Activated CD8-positive, alpha-beta memory T cell treated with anti-CD3 and anti-CD28 coated beads for 48 hours (primary cell): ENCODE measurements at regions not wholly inside any gene's neighbourhood (a gene's known extent, or its start where the extent isn't known, plus 50 kb on each side); places are given as distances from the start of the nearest gene placed in this dataset.

Experiments used
- DNase-seq, 3 experiments: peaks; one replicate each; pipeline ENCODE4 v3.0.0-alpha.2; 2020; ENCODE audit warnings: low read depth in 2 of 3, low spot score in 2 of 3

DNA sequence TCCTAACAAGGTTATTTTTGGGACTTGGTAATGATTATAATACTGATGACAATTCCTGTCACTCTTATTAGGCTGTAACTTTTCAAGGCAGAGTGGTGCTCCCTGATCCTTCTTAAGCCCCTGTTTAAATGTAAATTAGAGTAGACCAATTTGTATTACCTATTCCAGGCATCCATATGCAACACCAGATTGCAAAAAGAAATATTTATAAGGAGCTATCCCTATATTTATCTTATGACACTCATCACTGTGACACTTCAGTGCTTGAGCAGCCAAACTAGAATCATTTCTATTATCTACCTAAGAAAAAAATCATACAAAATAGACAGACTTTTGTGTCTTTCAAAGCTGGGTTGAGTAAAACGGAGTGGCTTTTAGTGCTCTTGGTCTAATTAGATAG lies 462.7 kb downstream of the ADGRL2 start:
- DNase-seq, result no peak

DNA sequence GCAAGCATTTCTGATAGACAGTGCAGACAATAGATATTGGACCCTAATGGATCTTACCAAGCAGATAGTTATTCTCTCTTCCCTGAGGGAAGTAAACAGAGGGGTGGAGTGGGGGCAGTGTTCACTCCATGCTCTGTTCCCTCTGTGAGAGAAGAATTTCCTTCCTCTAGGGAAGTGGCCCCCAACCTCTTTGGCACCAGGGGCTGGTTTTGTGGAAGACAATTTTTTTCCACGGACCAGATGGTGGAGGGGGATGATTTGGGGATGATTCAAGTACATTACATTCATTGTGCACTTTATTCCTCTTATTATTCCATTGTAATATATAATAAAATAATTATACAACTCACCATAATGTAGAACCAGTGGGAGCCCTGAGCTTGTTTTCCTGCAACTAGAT lies 459.9 kb downstream of the ADGRL2 start:
- DNase-seq, result no peak

DNA sequence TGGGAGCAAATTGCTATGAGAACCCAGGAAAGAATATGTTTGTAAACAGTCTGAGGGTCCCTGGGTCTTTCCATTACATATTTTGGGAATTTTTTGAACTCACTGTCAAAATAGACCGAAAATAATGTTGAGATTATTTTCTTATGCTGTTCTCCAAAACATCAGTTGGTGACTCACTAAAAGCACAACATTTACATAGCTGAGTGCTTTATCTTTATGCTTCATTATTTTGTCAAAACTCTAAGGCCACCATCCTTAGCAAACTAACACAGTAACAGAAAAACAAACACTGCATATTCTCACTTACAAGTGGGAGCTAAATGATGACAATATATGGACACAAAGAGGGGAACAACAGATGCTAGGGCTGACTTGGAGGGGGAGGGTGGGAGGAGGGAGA lies 459.3 kb downstream of the ADGRL2 start:
- DNase-seq, result no peak

DNA sequence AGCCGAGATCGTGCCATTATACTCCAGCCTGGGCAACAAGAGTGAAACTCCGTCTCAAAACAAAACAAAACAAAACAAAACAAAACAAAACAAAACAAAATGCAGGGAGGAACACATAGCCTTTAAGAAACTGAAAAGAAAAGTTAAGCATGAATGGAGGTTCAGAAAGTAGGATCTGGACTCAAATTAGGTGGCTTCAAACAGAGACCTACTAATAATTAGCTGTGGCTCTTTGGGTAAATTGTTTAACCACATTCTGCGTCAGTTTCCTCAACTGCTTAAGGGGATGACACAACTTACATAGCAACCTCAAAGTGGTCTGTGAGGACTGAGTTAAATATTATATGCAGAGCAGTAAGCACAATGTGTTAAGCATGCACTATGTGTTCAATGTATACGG lies 458.2 kb downstream of the ADGRL2 start:
- DNase-seq, result no peak

DNA sequence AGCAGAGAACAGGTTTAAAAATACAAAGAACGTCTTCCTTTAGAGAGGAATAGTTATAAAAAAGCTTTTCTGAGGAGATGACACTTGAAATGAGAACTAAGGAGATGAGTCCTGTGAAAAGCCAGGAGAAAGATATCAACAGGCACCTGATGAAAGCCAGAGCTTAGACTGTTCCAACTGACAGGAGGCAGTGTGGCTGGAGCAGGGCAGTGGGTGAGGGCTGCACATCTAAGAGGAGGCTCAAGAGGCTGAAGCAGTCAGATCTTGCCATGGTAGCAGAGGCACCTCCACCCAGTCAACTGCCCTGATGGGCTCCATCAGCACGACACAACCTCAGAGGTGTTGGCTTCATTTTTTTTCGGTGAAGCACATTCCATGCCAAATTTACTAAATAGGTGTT lies 445.3 kb downstream of the ADGRL2 start:
- no peak for DNase-seq

DNA sequence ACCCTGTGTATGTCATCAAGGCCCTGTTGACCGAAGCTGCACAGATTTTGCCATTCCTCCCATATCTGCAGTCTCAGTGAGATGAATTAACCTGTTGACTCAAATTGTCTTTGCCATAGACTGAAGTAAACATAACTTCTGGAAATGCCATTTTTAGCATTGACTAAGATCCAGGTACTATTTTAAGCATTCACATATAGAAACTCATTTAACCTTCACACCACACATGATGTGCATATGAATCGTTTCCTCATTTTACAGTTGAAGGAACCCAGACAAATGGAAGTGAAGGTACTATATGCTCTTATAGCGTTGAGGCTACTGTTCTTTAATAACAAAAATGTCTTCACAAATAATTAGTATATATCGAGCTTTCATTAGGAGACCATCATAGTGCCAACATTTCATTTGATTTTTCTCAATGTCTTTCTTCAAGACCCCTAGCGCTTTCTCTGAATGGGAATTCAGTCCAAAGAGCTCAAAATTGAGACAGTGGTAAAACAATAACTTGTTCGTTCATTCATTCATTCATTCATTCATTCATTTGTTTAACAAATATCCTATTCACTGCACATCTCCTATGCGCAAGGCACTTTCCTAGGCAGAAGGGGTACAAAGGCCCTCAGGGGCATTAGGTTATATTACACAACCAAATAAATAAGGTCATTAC lies 444.7 kb downstream of the ADGRL2 start:
- no peak for DNase-seq

DNA sequence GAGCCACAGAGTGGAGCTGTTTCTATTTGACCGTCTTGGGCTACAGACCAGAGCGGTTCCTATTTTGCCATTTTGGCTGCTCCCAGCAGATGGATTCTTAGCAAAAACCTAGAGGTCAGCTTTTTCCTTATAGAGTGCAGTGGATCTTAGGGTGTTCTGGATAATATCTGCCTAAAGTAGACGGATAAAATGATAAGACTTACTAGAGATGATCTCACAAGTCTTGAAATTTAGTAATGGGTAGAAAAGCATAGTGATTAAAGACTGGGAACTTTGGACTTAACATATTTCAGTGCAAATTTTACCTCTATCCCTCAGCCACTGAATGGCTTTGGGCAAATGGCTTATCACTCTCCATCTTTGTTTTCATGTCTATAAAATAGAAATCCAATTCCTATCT lies 439.8 kb downstream of the ADGRL2 start:
- DNase-seq, result no peak

DNA sequence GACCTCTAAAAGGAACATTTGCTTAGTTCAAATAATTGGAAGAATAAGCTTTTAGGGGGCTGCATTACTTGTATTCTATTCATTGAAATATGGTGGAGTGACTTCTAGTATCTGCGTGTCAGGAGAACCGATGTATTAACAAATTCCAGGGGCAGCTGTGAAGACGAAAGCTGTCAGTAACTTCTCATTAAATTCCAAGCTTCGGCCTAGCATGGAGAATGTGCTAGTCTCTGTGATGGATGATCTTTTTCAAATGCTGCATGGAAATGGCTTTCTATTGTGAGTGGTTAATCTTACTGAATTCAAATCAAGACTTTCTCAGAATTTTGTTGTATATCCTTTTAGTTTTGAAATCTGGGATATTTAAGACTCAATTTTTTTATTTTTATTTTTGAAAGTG lies 429.9 kb downstream of the ADGRL2 start:
- no peak for DNase-seq

DNA sequence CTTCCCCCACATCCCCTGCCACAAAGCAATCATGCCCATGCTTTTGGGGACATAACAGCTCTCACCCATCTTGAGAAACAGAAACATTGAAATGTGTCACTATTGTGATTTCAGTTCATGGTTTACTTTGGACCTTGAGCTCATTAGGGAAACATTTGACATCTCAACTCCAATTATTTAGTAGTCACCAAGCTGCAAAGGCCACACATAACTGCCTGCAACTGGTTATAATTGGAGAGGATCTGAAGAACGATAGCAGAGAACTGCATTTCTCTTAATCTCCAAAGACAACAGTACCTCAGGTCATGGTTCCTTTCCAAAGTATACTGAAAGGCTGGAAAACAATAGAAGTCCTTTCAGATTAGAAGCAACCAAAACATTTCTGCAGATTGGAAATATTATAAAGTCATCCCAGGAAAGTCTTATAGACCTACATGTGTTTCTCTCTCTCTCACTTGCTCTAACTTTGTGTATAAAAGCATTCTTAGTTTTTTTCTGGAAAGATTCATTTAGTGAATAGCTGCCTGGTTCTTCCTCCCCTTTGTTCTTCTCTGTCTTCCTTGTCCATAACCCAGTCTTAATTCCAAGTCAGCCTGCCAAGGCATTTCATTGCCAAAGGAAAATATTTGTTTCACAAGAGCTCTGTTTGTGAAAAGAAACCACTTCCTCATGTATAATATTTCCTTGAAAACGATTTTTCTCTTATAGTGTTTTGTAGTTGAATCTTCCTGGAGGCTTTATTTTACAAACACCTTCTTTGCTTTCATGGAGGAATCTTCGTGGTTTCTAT lies 426.8 kb downstream of the ADGRL2 start:
- DNase-seq, result no peak

DNA sequence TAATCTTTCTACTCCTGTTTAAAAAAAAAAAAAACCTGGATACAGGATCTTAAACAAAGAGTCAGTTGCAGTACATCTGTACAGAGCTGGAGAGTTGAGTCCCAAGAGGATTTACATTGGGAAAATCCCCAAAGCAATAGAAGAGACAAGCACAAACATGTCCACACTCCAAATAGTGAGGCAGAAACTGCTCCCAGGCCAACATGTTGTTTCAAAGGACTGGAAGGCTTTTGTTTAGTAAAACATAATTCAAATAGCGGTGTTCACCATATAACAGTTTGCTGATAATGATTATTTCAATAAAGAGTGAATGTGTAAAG lies 425.4 kb downstream of the ADGRL2 start:
- DNase-seq, result no peak

DNA sequence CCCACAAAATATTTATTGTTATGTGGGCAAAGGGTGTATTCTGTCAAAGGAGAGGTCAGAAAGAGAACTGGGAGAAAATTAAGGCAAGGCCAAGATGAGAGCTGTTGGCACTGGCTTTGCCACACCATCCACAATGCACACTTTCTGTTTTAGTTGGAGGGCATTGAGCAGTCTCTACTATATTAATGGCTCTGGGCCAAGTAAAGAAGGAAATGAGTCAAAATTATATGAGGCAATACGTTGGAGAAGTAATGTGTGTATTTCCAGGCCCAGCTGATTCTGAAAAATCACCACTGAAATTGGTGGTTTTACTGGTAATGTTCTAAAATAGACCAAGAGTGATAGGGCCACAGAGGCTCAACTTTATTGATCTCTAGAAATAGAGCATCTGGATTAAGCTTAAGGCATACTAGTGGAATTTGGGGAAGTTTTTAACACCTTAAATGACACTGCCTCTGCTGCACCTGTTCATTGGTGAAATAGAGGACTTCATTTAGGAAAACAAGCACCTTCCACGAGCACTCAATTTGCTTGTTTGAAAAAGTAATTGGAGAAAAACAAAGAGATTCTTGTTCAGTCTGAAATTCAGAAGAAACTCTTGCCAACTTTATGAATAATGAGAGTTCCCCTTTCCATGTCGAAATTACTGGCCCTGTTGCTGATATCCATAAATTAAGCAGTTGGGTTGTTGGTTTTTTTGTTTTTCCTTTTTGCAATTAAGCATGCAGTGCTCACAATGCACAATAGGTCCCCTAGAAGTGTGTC lies 424.9 kb downstream of the ADGRL2 start:
- DNase-seq, result no peak

DNA sequence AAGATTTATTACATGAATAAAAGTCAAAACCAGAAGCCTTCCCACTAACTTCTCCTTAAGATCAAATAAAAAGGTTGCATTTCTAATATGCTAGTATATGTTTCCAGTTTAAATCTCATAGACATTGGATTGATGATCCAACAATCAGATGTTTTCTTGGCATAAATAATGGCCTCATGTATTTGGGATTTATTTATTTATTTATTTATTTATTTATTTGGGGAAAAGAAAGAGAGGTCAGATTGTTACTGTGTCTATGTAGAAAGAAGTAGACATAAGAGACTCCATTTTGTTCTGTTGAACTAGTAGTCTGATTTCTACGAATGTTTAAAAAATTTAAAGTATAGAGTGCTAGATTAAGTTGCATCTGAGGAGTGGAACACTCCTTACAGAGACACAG lies 422.4 kb downstream of the ADGRL2 start:
- DNase-seq, result no peak

DNA sequence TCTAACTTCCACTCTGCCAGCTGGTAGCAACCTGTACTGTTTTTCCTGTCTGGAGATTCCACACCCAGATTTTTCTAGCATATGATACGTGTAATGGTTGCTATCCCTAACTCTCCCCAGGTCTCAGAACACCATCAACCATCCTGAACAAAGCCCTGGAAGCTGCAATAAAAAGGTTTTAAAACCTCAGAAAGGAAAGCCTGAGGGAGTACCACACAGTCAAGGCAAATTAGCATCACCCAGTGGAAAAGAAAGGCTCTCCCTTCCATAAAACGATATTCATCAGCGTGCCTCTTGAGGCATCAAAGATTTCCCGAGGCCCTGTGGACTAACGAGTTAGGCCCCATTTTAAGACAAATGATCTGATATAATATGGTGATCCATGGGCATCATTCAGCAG lies 421.0 kb downstream of the ADGRL2 start:
- no peak for DNase-seq

DNA sequence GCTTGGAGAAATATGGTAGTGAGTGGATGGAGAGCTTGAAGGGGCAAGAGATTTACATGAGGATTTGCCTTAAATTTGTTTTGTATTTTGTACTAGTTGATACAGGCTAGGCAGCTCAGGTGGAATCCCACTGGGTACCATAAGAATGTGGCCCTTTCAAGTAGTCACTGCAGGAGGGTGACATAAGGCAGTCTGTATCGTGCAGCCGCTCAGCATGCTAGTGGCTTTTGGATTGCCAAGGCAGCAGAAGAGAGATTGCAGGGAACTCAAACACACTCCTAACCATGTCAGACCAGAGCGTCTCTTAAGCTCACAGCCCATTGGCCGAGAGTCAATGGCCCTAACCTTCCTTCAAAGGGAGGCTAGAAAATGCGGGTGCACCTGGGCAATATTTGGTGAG lies 420.0 kb downstream of the ADGRL2 start:
- no peak for DNase-seq

DNA sequence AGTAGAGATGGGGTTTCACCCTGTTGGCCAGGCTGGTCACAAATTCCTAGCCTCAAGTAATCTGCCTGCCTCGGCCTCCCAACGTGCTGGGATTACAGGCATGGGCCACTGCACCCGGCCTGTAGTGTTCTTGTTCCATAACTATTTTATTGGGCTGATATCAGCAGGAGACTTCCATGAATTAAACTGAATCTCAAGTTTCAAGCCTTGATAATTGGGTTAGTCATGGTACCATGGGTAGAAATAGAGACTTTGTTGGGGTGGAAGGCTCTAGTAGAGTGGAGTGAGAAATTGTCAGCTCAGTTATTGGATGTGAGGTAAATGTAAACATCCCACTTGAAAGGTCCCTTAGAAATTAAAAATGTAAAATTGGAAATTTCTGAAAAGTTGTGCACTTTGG lies 419.1 kb downstream of the ADGRL2 start:
- no peak for DNase-seq

DNA sequence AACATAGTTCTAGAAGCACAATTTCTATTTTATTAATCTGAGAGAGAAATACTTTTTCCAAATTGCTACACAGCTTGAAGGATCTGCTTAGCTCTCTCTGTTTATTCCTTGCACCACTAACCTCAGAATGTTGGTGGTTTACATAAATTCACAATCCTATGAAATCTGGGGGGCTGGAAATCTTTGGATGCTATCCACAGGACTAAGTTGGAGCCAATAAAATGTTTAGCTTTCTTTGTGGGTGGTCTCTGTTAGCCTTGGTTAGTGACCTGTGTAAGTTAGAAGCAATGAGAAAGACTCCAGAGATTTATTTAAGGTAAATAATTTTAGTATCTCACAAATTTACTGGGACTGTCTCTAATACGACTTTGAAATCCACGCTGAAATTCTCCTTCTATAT lies 418.1 kb downstream of the ADGRL2 start:
- DNase-seq, result no peak

DNA sequence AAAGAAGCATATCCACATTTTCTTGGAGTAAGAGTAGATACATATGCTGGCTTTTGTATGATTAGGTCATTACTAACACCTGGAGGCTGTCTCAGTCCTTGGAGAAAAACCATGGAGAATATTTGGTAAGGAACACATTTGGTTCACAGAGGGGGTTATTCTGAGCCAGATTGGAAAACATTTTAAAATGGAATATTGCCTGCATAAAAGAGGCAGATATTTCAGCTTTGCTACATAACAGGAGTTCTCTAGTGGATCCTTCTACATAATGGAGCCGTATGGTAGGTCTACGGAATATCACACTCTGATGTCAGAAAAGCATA lies 415.1 kb downstream of the ADGRL2 start:
- no peak for DNase-seq

DNA sequence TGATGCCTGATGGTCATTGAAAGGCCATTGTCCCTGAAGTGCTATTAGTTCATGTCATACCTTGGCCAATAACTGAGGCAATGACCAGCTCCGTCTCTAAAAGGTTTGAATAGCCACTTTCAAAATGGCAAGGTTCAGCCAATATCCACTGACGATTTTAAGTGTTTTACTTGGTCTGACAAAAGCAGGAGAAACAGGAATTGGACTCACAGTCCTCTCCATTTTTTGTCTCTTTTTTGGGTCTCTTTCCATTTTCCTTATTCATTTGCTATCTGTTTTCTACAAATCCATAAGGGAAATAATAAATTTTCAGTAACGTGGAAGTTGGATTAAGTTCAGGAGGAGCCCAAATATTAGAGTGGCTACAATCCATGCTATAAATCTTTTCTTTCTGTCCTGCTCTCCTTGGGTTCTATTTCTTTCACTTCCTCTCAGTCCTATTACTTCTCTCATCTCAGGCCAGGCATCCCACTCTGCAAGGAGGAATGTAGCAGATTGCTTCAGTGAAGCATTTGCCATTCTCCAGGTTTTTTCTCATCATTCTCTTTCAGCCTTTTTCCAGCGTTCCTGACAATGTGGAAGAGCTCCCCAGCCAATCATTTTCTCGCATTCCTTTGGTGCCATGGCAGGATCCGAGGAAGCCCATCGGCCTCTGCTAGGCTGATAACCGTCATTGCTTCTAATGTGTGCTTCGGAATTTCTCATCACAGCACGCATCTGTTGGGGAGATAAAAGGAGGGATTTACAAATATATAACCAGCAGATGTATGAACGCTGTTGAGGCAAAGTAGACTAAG lies 414.5 kb downstream of the ADGRL2 start:
- DNase-seq, result no peak

DNA sequence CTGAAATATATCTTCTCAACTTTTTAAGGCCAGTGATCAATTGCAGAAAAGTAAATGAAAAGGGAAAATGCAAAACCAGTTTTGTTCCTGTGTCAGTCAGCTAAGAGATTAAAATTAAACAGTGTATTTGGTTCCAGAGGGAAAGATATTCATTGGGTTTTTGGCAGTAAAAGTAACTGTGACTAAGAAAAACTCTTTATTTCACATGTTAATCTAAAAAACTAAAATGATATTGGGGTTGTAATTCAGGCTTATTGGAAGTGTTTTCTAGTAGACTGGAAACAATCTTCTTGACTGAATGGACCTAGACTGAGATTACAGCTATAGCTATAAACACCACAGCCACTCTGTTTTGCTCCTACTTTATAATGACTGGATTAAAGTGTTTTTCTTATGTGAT lies 413.9 kb downstream of the ADGRL2 start:
- DNase-seq, result no peak

DNA sequence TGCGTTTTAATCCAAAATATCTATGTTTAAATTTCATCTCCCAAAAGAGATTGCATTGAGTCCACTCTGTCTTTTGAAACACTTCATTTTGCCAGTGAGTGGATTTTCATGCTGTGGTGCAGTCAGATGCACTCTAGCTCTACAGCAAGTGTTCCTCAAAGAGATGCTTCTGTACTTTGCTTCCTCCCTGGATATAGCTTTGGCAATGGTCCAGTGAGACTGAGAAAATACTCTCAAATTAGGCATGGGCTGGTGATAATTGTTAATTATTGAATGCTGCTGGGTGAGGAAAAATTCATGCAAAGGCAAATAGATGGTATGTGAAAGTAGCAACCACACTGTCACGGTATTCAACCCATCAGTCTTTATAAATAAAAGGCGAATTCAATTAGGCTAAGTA lies 396.9 kb downstream of the ADGRL2 start:
- DNase-seq, result no peak

DNA sequence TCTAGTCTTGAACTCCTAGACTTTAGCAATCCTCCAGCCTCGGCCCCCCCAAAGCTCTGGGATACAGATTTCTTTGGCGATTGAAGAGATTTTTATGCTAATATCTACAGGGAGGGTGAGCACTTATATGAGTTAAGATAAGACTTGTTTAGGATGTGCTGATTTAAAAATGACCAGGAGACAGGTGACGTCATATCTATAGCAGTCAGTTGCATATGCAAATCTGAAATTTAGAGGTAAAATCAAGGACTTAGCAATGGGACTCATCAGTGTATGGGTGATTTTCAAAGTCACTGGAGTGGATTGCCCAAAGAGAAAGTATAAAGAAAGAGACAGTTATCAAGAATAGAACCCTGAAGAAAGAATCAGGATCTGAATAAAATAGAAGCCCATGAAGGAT lies 394.5 kb downstream of the ADGRL2 start:
- DNase-seq, result no peak

DNA sequence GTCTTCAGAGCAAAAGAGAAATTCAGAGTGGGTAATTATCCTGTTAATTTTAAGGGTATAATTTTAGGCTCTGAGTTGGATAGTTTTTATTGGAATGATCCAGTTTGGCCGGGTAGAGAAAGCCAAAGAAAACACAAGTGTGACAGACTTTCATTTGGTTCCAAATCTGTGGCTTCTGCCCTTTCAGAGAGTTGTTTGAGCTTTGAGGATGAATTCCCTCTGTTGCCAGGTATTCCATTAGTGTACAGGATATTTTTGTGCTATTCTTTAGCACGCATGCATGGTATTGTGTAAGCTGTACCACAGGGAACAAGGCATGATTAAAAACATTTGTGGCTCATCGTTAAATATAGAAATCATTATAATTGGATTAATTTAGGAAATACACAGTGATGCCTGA lies 384.4 kb downstream of the ADGRL2 start:
- no peak for DNase-seq
